ENCODE measurements at regions not wholly inside any gene's neighbourhood (a gene's known extent, or its start where the extent isn't known, plus 50 kb on each side); places are given as distances from the start of the nearest gene placed in this dataset.

DNA sequence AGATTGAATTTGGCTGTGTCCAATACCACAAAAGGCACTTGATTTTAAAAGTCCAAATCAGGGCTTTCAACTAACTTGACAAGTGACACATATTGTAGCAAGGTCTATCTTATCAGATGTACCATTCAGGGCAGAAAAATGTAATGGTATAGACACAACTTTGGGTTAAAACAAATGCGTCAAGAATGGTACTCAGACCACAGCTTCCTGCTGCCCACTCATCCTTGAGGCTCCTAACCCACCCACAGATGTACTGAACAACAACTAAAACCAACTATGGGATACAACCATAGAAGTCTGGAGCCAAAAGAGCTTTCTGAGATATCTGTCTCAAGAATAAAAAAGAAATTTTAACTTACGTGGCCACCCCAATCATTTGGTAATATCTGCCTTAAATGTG is 105.2 kb downstream of the RBM43 start:
- DNase-seq = no peak

DNA sequence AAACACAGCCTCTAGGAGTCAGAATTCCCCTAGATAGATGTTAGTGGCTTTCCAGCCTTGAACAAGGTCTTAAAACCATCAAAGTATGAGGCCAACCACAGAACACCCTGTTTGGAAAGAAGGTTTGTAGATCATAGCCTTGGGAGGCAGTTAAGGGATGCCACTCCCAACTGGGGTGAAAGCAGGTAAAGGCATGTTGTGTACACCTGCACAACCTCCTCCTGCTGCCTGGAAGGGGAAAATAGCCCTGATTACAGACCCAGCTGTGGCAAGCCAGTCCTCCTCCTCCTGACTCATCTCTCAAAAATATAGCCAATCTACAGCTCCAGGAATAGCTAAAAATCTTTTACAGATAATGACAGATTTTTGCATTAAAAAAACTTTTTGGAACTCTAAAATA is 108.1 kb downstream of the RBM43 start:
- DNase-seq = no peak

DNA sequence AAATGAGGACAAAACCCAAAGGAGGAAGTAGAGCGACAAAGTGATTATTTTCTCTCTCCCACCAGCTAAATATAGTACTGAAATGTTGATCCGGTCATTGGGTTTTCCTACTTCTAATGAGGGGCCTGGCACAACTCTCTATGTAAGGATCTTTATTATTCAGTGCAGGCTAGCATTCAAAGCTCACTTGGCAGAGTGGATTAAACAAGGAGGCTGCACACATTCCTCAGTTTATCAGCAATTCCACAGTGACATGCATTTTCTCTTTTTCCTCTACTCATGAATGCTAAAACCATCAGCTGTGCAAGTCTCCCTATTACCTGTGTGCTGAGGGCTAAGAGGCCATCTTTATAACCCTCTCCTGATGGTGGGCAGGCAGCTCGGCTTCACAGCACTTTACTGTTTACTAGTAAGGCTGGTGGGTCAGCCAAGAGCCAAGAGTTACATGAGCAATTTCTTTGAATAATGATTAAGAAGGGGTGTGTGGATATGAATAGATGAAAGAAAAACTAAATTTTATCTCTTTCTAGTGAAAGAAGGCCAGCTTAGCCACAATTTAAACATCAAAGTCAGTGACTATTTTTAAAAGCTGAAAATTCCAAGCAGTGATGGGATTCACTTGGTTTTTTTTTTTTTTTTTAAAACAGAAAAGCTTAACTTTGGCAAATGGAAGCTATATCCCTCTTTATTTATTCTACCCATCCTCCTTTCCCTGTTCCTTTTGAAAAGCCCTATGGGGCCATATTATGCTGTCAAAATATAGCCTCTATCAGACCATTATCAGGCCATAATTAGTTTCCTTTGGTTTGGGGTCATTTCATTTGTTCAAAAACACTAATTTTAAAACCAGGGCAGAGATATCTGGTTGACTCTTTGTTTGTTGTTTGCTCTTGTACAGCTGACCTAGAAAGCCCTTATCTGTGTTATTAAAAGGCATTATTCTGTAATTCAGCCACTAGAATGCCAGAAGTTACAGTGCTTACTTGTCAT is 111.0 kb downstream of the RBM43 start:
- no peak for DNase-seq

DNA sequence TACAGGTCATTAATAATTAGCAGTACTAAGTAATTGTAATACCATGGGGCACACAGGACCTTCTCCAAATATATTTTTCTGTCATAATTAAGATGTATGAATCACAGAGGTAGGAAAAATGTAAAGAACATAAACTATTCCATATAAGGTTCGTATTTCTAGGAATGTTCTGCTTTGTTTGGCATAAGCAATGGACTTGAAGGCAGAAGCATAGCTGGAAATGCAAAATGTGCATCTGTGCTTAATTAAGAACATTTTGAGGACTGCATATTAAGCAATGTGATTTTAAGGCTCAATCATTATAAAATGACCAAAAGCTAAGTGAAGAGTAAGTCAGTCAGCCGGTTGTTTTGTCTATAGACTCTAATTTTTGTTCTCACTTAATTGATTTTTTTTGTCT is 123.2 kb downstream of the RBM43 start:
- no peak for DNase-seq

DNA sequence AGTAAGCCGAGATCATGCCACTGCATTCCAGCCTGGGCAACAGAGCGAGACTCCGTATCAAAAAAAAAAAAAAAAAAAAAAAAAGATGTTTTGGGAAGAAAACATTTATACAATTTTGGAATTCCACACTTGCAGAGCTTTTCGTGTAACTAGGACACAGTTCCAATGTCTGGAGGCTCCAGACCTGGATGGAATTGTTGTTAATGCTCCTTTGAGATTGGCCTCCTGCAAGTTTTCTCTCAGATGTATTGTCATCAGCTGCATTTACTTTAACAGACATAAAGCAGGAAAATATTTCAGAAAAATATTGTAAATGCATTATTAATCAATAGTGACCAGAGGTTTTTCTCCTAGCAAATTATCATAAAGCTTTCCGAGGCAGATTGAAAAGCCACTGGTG is 124.1 kb downstream of the RBM43 start:
- no peak for DNase-seq

DNA sequence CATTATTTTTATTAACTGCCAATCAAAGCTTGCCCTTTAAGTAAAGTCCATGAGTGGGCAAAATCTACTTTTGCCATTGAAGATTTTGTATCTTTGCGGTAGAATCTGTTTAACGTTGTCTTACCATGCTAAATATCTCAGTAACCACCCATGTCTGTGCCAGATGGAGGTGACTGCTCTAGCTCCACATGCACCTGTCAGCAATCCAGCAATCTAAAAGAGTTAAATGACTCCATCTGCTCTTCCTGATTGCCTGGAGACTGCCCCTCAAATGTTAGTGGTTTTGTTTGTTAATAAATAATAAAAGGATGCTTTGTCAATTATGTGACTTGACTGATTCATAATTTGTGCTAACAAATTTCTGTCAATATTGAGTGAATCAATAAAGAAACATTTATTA is 141.7 kb downstream of the RBM43 start:
- no peak for DNase-seq

DNA sequence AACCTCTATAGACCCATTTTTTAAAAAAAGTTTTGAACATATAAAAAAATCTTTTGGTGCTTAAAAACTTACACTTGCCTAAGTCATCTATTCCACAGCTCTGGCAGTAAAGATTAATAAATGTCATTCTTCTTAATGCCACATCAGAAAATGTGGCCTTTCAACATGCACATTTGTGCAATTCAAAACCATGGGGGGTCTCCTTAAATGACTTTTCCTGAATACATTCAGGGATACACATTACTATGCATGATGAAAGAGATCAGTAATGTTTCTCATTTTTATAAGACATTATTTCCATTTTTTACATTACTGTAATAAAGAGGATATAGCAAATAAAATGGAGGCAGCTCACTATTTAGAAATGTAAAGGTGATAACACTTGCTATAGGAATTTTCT is 142.3 kb downstream of the RBM43 start:
- DNase-seq = no peak

DNA sequence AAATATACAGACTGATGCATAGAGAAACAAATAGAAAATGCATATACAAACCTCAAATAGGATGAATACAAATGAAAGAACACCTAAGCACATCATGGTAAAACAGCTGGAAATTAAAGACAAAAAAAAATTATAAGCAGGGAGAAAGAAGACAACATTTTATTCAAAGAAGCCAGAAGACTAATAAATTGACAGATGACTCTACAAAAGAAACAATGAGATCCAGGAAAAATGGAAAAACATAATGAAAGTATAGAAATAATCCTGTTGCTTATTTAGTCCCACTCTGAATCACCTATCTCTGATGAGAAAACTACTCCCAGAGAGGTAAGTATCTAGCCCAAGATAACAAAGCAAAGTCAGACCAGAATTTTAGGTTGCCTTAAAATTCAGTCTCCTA is 143.4 kb downstream of the RBM43 start:
- no peak for DNase-seq

DNA sequence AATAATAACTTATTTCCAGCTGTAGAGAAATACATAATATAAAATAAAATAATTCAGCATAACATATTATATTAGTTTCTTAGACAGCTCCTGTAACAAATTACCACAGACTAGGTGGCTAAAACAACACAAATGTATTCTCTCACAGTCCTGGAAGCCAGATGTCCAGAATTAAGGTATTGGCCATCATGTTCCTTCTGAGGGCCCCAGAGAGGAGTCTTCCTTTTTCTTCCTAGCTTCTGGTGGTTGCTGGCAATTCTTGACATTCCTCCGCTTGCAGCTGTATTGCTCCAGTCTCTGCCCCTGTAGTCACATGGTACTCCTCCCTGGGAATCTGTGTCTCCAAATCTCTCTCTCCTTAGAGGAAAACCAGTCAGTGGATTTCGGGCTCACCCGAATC is 146.8 kb downstream of the RBM43 start:
- no peak for DNase-seq

DNA sequence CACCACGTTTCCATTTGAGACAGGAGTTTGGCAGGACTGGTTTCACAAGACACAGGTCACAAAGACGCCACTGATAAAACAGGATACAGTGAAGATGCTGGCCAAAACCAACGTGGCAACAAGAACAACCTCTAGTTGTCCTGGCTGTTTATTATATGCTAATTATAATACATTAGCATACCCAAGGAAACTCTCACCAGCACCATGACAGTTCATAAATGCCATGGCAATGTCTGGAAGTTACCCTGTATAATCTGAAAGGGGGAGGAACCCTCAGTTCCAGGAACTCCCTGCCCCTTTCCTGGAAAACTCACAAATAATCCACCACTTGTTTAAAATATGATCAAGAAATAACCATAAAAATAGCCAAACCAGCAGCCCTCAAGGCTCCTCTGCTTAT is 148.3 kb downstream of the RBM43 start:
- no peak for DNase-seq

DNA sequence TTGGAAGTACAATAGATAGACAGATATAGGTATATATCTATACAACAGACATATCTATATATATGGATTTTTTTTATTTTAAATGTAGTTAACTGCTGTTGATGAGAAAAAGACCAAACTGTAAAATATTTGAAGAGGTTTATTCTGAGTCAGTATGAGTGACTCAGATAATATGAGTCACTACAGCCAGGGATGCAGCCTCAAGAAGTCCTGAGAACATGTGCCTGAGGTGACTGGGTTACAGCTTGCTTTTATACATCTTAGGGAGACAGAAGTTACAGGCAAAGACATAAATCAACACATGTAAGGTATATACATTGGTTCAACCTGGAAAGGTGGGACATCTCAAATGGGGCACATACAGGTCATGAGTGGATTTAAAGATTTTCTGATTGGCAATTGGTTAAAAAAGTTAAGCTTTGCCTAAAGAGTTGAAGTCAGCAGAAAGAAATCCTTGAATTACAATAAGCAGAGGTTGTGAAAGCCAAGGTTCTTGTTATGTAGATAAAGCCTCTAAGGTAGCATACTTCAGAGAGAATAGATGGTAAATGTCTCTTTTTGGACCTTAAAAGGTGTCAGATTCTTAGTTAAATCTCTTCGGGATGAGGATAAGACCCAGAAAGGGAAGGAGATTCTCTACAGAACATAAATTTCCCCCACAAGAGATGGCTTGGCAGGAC is 149.9 kb downstream of the RBM43 start:
- no peak for DNase-seq

DNA sequence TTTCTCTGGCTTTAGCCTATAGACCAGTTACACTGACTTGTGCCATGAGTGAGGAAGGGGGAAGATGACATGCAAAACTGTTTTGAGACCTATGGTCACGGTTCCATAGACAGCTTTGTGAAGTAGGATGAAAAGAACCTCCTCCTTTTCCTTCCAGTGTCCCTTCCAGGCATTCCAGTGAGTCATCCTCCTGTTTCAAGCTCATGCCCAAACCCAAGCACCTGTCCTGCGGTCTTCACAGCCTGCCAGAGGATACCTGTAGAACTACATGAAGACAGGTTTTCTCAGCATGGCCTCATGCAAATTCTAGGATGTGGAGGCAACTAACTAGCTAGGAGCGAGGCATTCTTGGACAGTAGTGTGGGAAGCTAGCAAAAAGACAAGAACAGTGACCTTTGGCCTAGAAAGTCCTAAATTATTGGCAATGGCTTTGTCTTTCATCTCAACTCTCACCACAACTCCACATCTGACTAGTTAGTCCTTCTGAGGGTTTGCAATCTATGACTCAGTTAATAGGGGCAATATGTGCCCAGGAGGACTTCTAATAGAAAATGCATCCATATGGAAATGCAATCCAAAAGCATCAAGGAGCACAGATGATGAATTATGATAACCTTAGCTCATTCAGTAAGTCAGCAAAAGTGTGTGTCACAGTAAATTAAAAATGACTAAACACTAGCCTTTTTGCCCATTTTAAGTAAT is 154.7 kb downstream of the RBM43 start:
- DNase-seq = no peak

DNA sequence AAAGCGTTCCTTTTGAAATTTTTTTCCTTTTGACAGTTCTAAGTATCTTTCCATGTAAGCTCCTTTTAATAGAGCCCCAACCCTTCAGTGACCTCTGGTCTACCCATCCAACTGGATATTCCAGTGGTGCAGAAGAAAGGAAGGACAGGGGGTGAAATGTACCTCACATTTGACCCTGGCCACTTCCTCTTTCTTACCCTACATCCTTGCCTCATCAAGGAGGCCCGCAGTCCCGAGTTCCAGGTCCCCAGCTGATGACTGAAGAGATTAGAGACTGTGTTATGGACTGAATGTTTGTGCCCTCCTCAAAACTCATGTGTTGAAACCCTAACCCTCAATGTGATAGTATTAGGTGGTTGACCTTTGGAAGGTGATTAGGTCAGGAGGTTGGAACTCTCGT is 158.1 kb downstream of the RBM43 start:
- no peak for DNase-seq

DNA sequence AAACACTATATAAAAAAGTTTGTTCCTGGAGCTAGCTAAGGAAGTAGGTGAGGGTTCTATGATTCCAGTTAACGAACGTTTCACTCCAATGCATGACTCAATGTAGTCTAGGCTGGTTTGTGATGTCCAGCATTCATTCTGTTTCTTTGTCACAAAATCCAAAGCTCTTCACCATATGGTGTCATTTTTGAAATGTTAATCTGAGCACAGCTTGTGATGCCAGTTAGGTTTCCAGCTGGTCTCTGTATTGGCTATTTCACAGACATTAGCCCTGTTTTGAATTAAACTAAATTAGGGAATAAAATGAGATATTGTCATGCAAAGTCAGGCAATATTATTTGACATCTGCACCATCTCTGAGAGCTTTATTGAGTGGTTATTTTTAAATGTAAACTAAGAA is 159.4 kb downstream of the RBM43 start:
- DNase-seq = no peak

DNA sequence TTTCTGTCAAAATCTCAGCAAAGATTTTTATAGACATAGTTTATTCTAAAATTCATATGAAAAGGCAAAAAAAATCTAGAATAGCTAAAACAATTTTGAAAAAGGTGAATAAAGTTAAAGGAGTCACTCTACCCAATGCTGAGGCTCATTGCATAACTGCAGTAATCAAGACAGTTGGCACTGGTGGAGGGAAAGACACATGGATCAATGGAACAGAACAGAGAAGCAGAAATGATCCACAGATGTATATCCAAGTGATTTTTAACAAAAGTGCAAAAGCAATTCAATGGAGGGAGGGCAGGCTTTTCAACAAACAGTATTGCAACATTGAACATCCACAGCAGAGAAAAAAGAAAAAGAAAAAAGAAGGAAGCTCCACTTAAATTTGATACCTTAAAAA is 162.8 kb downstream of the RBM43 start:
- DNase-seq = no peak

DNA sequence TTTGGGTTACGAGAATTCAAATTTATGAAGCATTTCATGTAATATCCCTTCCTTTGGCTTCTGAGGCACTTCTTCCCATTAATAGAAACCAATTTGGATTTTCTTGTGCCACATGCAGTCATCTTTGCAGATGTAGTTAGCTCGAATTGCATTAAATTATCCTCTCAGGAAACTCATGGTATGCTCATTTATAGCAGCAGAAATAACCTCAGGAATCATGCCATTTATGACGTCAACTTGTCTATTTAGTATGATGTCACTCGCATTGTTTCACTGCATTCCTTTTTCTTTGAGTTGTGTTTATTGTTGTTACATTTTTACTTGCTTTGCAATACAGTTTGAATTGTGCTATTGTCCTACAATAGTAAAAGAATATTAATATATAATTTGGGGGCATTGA is 163.8 kb downstream of the RBM43 start:
- DNase-seq = peak; percentile 84

DNA sequence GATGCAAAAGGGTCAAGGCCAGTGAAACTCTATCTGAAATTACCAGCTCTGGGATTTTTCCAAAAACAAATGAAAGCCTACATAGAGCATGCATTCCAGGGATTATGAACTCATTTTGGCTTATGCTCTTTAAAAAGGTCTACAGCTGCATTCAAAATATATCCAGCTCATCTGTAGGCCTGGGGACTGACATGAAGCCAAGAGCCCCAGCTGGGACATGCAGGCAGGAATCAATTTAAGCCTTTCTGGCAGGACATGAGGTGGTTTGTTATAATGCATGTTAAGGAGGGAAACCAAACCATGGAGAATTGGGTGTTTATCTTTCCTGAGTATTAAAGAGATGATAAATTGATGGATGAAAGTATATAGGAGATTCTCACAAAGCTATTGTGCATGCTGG is 164.5 kb downstream of the RBM43 start:
- peak; percentile 89 for DNase-seq

DNA sequence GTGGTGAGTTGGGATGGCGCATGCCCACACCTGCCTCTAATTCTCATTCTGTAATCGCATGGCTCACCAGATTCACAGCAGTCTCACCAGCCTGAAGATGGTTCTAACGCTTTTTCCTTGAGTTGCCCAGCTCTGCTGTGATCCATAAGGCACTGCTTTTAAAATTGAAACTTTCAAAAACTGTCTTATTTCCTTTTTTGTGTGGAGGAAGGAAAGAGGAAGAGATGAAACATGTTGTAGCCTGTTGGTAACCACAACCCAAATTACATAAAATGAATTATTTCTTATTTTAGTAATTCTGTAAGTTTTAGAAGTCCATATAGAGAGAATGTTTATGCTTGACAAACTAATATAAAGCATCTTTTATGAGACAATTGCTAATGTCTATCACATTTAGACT is 165.4 kb downstream of the RBM43 start:
- DNase-seq = no peak

DNA sequence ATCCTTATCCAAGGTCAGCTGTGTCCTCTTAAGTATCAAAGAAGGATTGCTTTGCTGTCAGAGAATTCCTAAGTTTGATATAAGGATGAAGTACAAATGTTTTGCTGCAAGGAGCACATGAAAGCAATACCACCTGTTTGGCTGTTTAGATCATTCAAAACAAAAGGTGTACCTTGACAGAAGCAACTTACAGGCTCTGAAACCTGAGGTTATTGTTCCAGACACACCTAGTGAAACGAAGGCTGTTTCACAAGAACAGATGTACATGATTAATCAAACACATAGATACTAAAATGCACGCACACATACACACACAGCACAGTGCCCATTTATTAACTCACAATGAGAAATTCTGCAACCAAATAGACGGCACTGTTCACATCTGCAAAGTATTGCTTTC is 166.2 kb downstream of the RBM43 start:
- DNase-seq = no peak

DNA sequence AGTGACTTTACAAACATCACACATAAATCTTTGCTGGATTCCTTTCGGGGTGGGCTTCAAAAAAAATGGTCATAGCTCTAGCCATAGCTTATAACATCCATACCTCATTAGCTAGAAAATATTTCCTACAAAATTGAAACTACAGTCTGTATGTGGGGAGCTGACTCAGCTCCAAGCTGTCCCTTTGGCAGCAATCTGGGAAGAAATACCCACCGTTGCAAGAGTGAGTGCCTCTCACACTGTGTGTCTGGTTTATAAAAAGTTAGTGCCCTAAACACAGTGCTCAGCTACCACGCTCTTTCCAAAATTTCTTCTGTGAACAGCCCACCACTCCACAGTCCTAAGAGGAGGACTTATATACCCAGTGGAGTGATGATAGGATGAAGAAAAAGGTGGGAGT is 170.1 kb downstream of the RBM43 start:
- DNase-seq = no peak

DNA sequence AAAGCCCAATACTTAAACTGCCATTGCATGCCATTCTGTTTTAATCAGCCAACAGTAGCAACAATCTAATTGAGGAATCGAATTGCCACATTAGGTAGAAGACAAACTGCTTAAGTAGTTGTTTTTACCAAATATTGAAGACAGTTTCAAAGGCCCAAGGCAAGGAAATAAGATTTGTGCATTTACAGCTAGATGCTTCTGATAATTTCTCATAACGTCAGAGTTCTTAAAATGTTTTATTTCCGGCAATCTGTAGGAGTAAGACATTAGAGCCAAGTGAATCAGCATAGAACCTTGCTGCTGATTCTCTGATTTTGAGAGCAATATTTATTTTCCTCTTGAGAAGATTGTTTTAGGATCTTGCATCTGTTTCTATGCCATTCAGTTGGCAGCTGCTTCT is 174.3 kb downstream of the RBM43 start:
- no peak for DNase-seq

DNA sequence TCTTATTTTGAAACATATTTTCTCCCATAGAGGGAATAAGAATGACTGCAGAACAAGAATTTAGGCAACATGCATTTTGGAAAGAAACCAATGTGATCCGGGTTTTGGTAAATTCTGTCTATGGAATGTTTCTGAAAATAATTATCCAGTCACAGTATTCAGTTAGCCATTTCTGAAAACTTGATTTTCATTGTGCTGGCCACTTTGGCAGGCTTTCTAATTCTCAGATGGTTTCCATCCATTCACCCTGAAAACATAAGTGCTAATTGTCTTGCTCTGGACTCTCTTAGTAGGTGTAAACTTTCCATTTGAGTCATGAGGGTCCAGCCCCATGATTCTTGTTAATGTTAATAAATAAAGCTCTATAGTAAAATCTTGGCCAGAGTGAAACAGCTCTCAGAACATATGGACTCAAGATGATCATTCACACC is 176.5 kb downstream of the RBM43 start:
- peak; percentile 77 for DNase-seq
